ENCODE measurements at regions not wholly inside any gene's neighbourhood (a gene's known extent, or its start where the extent isn't known, plus 50 kb on each side); places are given as distances from the start of the nearest gene placed in this dataset.

DNA sequence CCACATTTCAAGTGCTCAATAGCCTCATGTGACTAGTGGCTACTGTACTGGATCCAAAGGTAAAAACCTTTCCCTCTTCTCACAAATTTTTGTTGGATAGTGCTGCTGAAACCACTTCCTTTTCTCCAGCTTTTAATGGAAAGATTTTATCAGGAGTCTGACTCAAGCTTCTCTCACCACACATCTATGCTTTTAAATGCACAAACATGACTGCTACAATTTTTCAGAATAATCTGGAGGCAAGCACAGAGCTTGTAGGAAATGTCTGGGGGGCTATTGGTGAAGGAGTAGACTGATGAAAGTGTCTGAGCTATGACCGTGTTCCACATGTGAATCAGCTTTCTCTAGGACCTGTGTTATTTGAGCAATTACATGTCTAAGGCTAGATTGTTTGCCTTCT is 101.1 kb upstream of the FAT3 start:
- TF ChIP-seq, protein P1, sequence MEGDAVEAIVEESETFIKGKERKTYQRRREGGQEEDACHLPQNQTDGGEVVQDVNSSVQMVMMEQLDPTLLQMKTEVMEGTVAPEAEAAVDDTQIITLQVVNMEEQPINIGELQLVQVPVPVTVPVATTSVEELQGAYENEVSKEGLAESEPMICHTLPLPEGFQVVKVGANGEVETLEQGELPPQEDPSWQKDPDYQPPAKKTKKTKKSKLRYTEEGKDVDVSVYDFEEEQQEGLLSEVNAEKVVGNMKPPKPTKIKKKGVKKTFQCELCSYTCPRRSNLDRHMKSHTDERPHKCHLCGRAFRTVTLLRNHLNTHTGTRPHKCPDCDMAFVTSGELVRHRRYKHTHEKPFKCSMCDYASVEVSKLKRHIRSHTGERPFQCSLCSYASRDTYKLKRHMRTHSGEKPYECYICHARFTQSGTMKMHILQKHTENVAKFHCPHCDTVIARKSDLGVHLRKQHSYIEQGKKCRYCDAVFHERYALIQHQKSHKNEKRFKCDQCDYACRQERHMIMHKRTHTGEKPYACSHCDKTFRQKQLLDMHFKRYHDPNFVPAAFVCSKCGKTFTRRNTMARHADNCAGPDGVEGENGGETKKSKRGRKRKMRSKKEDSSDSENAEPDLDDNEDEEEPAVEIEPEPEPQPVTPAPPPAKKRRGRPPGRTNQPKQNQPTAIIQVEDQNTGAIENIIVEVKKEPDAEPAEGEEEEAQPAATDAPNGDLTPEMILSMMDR (tag by site-specific recombination; IDR thresholded peaks at IDR 0.05): no peak
- TF ChIP-seq ZNF777 (tag by site-specific recombination; IDR thresholded peaks at IDR 0.05; ENCODE audit: borderline replicate concordance): no peak
- no peak for TF ChIP-seq RBAK (tag by site-specific recombination; IDR thresholded peaks at IDR 0.05)
- TF ChIP-seq, protein P2, sequence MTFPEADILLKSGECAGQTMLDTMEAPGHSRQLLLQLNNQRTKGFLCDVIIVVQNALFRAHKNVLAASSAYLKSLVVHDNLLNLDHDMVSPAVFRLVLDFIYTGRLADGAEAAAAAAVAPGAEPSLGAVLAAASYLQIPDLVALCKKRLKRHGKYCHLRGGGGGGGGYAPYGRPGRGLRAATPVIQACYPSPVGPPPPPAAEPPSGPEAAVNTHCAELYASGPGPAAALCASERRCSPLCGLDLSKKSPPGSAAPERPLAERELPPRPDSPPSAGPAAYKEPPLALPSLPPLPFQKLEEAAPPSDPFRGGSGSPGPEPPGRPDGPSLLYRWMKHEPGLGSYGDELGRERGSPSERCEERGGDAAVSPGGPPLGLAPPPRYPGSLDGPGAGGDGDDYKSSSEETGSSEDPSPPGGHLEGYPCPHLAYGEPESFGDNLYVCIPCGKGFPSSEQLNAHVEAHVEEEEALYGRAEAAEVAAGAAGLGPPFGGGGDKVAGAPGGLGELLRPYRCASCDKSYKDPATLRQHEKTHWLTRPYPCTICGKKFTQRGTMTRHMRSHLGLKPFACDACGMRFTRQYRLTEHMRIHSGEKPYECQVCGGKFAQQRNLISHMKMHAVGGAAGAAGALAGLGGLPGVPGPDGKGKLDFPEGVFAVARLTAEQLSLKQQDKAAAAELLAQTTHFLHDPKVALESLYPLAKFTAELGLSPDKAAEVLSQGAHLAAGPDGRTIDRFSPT (tag by site-specific recombination; IDR thresholded peaks at IDR 0.05): no peak
- no peak for TF ChIP-seq YY2 (tag by site-specific recombination; IDR thresholded peaks at IDR 0.05)
- TF ChIP-seq ZEB2 (tag by site-specific recombination; IDR thresholded peaks at IDR 0.05): no peak
